AG09309 (cell line): ENCODE measurements at regions not wholly inside any gene's neighbourhood (a gene's known extent, or its start where the extent isn't known, plus 50 kb on each side); places are given as distances from the start of the nearest gene placed in this dataset.

ENCODE experiments used
- DNase-seq: peaks from one replicate; pipeline ENCODE4 v3.0.0-alpha.2; 2010; ENCODE audit warnings: low read depth
- H3K4me3 ChIP-seq: 2 replicates; pipeline ENCODE4 v1.5.1; 2011; ENCODE audit warnings: mild to moderate bottlenecking, low read depth, low read length, moderate library complexity; ENCODE audit not compliant: control insufficient read depth
- TF ChIP-seq, protein P1 (sequence below): IDR thresholded peaks from 2 replicates; pipeline ENCODE4 v1.5.1; 2011; ENCODE audit warnings: mild to moderate bottlenecking, low read depth, low read length, inconsistent platforms; ENCODE audit not compliant: insufficient read depth, control insufficient read depth; ENCODE audit errors: missing control alignments

- DNase-seq, result no peak
- H3K4me3 ChIP-seq, result no peak overlapping the region
- TF ChIP-seq, protein P1, sequence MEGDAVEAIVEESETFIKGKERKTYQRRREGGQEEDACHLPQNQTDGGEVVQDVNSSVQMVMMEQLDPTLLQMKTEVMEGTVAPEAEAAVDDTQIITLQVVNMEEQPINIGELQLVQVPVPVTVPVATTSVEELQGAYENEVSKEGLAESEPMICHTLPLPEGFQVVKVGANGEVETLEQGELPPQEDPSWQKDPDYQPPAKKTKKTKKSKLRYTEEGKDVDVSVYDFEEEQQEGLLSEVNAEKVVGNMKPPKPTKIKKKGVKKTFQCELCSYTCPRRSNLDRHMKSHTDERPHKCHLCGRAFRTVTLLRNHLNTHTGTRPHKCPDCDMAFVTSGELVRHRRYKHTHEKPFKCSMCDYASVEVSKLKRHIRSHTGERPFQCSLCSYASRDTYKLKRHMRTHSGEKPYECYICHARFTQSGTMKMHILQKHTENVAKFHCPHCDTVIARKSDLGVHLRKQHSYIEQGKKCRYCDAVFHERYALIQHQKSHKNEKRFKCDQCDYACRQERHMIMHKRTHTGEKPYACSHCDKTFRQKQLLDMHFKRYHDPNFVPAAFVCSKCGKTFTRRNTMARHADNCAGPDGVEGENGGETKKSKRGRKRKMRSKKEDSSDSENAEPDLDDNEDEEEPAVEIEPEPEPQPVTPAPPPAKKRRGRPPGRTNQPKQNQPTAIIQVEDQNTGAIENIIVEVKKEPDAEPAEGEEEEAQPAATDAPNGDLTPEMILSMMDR, result no peak
Observed at GRCh38 chr2:152241948-152242729, 66.6 kb upstream of the STAM2 start.

GRCh38 chr2:152242787-152243472 is 67.4 kb upstream of the STAM2 start:
- DNase-seq, result no peak
- TF ChIP-seq, protein P1, result no peak
- H3K4me3 ChIP-seq, result no peak overlapping the region

- H3K4me3 ChIP-seq, result no peak overlapping the region
- DNase-seq, result no peak
- TF ChIP-seq, protein P1, result no peak
Observed at GRCh38 chr2:152243761-152244640, 68.4 kb upstream of the STAM2 start.

GRCh38 chr2:152245653-152246052 is 70.1 kb upstream of the STAM2 start:
- H3K4me3 ChIP-seq, result no peak overlapping the region
- TF ChIP-seq, protein P1, result no peak
- DNase-seq, result no peak

GRCh38 chr2:152246686-152247336 is 71.2 kb upstream of the STAM2 start:
- TF ChIP-seq, protein P1, result no peak
- DNase-seq, result no peak

GRCh38 chr2:152247337-152247695 is 71.8 kb upstream of the STAM2 start:
- TF ChIP-seq, protein P1, result no peak
- DNase-seq, result no peak
- no peak overlapping the region for H3K4me3 ChIP-seq

More at GRCh38 chr2:152246686-152247336, 71.2 kb upstream of the STAM2 start:
- H3K4me3 ChIP-seq, result no peak overlapping the region
